ENCODE measurements at regions not wholly inside any gene's neighbourhood (a gene's known extent, or its start where the extent isn't known, plus 50 kb on each side); places are given as distances from the start of the nearest gene placed in this dataset.

DNA sequence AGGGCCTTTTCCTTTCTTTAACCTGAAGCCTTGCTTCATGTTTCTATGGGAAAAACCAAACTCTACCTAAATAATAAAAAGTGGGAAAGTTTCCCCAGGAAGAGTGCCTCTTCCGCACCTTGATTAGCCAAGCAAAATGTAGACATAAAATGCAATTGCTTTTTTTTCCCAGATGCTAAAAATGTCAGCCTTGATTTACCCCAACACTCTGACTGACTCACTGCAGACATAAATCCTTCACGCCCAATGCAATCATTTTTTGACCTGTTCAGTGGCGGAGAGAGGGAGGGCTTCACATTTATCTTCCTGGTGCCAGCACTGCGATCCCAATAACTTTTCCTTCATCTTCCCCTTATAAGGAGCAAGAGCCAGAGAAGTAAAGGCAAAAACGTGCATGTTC is 261.5 kb downstream of the SEC16B start:
- TF ChIP-seq CTCF (IDR thresholded peaks at IDR 0.05; ENCODE audit: control extremely low read depth, extremely low read depth, low read depth, missing control alignments), result no peak
- CTCF ChIA-PET, result no interaction called here
- POLR2A ChIA-PET, result no interaction called here
- DNase-seq (ENCODE audit: extremely low spot score), result no peak

DNA sequence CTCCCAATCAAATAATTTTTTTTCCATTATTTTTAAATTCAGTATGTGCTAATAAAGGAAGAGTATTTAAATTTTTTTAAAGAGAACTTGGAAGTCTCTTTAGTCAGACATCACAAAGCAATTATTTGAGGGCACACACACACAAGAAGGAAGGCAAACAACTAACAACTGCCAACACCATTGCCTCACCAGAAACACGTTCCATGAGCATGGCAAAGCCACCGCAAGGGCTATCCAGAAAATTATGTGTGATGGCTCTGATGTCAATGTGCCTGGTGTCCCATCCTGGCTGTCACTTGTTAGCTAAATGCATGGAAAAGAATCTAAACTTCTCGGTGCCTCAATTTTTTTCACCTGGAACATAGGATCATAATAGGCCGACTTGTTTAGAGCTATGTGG is 262.9 kb downstream of the SEC16B start:
- TF ChIP-seq CTCF (IDR thresholded peaks at IDR 0.05; ENCODE audit: control extremely low read depth, extremely low read depth, low read depth, missing control alignments), result no peak
- CTCF ChIA-PET, result interaction anchor here (1.0 to 1.3 kb wide), 3 partner anchors 8 to 16 kb away, joined by 3 read pairs; no protein-coding TSS in a partner anchor
- DNase-seq (ENCODE audit: extremely low spot score), result no peak
- POLR2A ChIA-PET, result interaction anchor here (0.6 kb wide), 1 partner anchor 93 kb away, joined by 3 read pairs; no protein-coding TSS in a partner anchor

DNA sequence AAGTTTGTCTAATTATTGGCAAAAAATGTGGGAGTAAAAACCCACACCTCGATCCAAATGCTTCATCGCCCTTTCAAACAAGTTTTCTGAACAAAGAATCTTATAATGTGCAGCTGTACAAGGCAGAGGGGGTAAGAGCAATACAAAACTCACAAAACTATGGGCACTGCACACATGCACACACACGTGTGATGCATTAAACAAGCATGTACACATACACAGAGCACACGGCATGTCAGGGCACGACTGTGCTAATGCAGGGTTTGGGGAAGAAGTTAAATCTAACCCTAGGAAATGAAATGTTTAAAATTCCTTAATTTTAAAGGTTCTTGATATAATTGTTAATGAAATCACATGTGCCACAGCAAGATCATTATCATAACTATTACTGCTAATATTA is 264.0 kb downstream of the SEC16B start:
- ChIA-PET POLR2A (no interaction called here), CTCF (no interaction called here)

DNA sequence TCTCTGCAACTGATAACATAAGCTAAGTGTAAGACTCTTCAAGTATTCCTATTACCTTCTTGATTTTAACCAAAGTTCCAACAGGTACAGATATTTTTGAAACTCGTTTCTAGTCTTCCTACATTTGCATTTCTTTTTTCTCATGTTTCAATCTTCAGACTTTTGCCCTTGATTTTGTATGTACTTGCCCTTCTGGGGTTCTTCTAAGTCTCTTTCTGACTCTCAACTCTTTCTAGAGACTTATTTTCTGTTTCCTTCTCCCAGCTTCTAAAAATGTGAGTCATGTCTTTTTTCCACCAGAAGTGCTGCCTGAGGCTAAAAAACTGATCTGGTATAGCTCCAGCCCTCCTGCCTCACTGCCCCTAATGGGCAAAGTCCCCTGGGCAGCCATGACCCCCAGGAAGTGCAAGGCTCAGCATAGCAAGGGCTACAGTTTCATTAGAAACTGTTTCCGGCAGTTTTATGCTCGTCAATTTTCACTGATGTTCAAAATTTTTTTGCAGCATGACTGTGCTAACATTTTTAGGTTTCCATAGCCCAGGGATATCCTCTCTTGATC is 265.9 kb downstream of the SEC16B start:
- CTCF ChIA-PET, result no interaction called here
- TF ChIP-seq CTCF (IDR thresholded peaks at IDR 0.05; ENCODE audit: control extremely low read depth, extremely low read depth, low read depth, missing control alignments), result no peak

More for the DNA sequence above, 264.0 kb downstream of the SEC16B start:
- no peak for TF ChIP-seq CTCF (IDR thresholded peaks at IDR 0.05; ENCODE audit: control extremely low read depth, extremely low read depth, low read depth, missing control alignments)
- no peak for DNase-seq (ENCODE audit: extremely low spot score)

DNA sequence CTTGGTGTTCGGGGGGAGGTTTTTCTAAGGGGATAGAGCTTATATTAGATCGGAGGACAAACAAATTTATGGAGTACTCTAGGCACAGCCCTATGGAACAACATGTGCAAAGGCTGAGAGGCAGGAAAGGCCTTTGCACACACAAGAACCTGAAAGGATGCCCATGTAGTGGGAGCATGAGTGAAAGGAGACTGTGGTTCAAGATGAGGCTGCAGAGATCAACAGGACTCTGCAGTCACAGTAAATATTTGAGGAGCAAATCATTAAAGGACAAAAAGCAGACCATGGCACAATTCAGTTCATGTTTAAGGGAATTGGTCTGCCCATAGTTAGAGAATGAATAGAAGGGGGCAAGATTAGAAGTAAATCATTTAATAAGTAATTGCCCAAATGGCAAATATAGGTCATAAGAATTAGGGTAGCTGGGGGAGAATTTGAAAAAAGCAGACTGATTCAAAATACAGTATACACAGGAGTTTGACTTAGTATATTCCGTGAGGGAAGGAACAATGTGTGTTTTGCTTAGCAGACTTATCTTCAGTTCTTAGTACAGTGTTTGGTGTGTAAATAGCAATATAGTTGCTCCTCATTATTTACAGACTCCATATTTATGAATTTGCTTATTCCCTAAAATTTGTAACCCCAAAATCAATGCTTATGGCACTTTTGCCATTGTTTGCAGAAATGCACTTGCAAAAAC is 268.1 kb downstream of the SEC16B start:
- ChIA-PET POLR2A (no interaction called here), CTCF (no interaction called here)
- TF ChIP-seq CTCF (IDR thresholded peaks at IDR 0.05; ENCODE audit: control extremely low read depth, extremely low read depth, low read depth, missing control alignments), result no peak
- no peak for DNase-seq (ENCODE audit: extremely low spot score)

More for the DNA sequence above, 265.9 kb downstream of the SEC16B start:
- no peak for DNase-seq (ENCODE audit: extremely low spot score)
- POLR2A ChIA-PET, result no interaction called here

DNA sequence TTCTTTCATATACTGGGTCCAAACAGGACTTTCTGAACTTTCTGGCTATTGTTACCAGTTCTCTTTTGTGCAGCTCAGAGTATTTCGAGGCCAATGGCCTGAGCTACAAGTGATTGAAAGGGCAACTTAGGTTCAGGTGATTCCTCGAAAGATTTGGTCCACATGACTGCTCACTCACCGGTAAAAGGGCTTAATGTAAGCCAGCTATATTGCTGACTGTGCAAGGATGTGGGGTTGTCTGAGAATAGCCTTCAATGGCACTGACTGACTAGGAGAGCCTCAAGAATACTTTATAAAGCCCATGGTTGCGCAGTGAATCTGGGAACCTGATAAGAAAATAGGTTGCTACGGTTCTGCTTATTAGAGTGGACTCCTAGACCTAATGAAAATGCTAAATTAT is 269.0 kb downstream of the SEC16B start:
- DNase-seq (ENCODE audit: extremely low spot score), result no peak
- ChIA-PET POLR2A (no interaction called here), CTCF (interaction anchor here (1.3 kb wide), 1 partner anchor 23 kb away, joined by 3 read pairs; no protein-coding TSS in a partner anchor)

More for the DNA sequence above, 269.0 kb downstream of the SEC16B start:
- TF ChIP-seq CTCF (IDR thresholded peaks at IDR 0.05; ENCODE audit: control extremely low read depth, extremely low read depth, low read depth, missing control alignments), result no peak
